ENCODE measurements at regions not wholly inside any gene's neighbourhood (a gene's known extent, or its start where the extent isn't known, plus 50 kb on each side); places are given as distances from the start of the nearest gene placed in this dataset.

DNA sequence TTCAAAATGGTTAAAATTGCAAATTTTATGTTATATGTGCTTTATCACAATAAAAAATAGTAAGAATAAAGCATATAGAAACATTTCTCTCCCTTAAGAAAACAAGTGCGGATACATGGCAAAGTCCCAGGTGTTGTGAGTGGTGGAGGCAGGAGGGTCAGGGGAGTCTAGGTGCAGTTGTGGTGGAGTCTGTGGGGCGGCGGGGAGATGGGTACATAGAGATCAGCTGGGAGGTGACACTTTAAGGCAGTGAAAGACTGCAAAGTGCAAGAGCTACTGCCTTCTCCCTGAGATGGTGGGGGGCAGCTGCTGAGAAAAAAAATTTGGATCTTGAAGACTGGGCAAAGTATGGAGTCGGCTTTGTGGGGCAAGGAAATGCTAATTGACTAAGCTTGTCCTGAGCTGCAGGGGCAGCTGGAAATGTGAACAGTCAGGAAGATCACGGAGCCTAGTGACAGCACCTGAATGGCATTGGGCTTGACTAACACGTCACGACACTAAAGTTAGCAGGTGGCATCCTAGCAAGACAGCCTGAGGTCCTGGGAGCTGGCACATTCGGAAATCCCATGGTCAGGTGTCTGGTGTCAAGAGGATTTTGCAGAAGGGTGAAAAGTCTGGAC, 72.9 kb upstream of the IRS2 start:
- no peaks in the 10 kb centered on the region for H3K4me1 ChIP-seq
- no peak overlapping the region for H3K4me3 ChIP-seq
- WGBS, 2 donors (ENCODE audit: low coverage in 1 of 2), result 75 to 87% methylated on average over 6 to 8 of the region's 8 CpGs
- TF ChIP-seq POLR2A (IDR thresholded peaks at IDR 0.05), result no peak
- TF ChIP-seq EP300 (IDR thresholded peaks at IDR 0.05), result no peak
- no peak for TF ChIP-seq POLR2AphosphoS5 (IDR thresholded peaks at IDR 0.05)
- H3K27me3 ChIP-seq, result no peaks in the 10 kb centered on the region
- no peak overlapping the region for H3K27ac ChIP-seq
- no peaks in the 10 kb centered on the region for H3K9me3 ChIP-seq
- no peak for ATAC-seq
- no peaks in the 10 kb centered on the region for H3K36me3 ChIP-seq

DNA sequence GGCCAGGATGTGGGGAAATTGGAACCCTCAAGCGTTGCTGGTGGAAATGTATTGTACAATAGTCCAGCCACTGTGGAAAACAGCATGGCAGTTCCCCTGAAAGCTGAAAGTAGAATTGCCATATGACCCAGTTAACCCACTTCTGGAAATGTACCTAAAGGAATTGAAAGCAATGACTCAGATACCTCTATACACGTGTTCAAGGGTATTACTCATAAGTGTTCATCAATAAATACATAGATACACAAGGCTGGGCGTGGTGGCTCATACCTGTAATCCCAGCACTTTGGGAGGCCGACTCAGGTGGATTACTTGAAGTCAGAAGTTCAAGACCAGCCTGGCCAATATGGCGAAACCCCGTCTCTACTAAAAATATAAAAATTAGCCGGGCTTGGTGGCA, 71.9 kb upstream of the IRS2 start:
- no peak overlapping the region for H3K27ac ChIP-seq
- no peaks in the 10 kb centered on the region for H3K4me1 ChIP-seq
- H3K4me3 ChIP-seq, result no peak overlapping the region
- no peaks in the 10 kb centered on the region for H3K27me3 ChIP-seq
- TF ChIP-seq, protein P1, sequence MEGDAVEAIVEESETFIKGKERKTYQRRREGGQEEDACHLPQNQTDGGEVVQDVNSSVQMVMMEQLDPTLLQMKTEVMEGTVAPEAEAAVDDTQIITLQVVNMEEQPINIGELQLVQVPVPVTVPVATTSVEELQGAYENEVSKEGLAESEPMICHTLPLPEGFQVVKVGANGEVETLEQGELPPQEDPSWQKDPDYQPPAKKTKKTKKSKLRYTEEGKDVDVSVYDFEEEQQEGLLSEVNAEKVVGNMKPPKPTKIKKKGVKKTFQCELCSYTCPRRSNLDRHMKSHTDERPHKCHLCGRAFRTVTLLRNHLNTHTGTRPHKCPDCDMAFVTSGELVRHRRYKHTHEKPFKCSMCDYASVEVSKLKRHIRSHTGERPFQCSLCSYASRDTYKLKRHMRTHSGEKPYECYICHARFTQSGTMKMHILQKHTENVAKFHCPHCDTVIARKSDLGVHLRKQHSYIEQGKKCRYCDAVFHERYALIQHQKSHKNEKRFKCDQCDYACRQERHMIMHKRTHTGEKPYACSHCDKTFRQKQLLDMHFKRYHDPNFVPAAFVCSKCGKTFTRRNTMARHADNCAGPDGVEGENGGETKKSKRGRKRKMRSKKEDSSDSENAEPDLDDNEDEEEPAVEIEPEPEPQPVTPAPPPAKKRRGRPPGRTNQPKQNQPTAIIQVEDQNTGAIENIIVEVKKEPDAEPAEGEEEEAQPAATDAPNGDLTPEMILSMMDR (IDR thresholded peaks at IDR 0.05), result no peak
- TF ChIP-seq POLR2AphosphoS5 (IDR thresholded peaks at IDR 0.05) (no peak), EP300 (IDR thresholded peaks at IDR 0.05) (no peak), POLR2A (IDR thresholded peaks at IDR 0.05) (no peak)
- 89% methylated on average over 5 to 6 of the region's 7 CpGs for WGBS, 2 donors (ENCODE audit: low coverage in 1 of 2)
- H3K9me3 ChIP-seq, result no peaks in the 10 kb centered on the region
- no peaks in the 10 kb centered on the region for H3K36me3 ChIP-seq
- no peak for ATAC-seq

DNA sequence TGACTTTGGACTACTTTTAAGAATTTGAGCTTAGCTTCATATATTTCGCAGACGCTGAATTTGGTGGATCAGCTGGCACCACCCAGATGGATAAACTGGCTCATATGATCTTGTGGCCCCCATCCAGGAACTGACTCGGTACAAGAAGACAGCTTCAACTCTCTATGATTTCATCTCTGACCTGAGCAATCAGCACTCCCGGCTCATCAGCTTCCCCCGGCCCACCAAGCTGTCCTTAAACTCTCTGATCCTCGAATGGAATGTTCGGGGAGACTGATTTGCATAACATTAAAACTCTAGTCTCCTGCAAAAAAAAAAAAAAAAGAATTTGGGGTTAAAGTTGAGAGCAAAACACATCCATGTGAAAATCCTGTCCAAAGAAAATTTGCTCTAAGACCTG, 71.4 kb upstream of the IRS2 start:
- Histone ChIP-seq H3K27me3 (no peaks in the 10 kb centered on the region), H3K4me3 (no peak overlapping the region), H3K4me1 (no peaks in the 10 kb centered on the region), H3K9me3 (no peaks in the 10 kb centered on the region), H3K27ac (no peak overlapping the region), H3K36me3 (no peaks in the 10 kb centered on the region)
- ATAC-seq, result no peak
- WGBS, 2 donors (ENCODE audit: low coverage in 1 of 2), result 63 to 94% methylated on average over 2 to 3 of the region's 7 CpGs
- TF ChIP-seq POLR2A (IDR thresholded peaks at IDR 0.05) (no peak), EP300 (IDR thresholded peaks at IDR 0.05) (no peak)

DNA sequence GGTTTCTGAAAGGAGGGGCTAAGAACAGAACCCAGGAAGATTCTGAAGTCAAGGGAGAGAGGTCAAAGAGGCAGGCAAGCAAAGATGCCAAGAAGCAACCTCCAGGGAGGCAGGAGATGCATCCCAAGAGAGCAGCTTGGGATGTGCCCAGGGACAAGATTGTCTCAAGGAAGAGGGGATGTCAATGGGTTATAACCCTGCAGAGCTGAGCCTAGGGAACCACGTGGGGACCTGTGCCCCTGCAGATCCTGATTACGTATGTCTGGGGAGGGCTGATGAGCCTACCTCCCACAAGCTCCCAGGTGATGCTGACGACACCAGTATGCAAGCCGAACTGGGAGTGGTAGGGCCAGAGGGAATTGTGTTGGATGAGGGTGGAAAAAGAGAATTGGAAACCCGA, 70.9 kb upstream of the IRS2 start:
- Histone ChIP-seq H3K27ac (no peak overlapping the region), H3K4me3 (no peak overlapping the region), H3K9me3 (no peaks in the 10 kb centered on the region), H3K27me3 (no peaks in the 10 kb centered on the region), H3K36me3 (no peaks in the 10 kb centered on the region), H3K4me1 (no peaks in the 10 kb centered on the region)
- WGBS, 2 donors (ENCODE audit: low coverage in 1 of 2), result 73 to 80% methylated on average over 2 to 5 of the region's 5 CpGs
- ATAC-seq, result no peak
- TF ChIP-seq EP300 (IDR thresholded peaks at IDR 0.05) (no peak), POLR2A (IDR thresholded peaks at IDR 0.05) (no peak), POLR2AphosphoS5 (IDR thresholded peaks at IDR 0.05) (no peak)
- TF ChIP-seq, protein P1 (IDR thresholded peaks at IDR 0.05), result no peak

DNA sequence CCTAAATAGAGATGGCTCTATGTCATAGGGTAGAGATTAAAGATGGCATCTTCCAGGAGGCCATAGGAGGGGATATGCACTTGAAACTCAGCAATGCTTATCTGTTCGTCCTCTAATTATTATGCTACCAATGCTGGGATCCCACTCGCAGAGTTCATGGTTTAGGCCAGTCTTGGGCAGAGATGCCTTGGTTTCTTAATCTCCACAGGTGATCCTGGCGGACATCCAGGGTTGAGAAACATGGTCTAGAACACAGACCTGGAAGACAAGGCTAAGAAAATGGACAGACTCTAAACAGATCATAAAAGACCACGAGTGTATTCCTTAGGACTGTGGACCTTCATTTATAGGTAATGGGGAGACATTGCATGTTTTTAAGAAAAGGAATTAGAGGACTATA, 70.0 kb upstream of the IRS2 start:
- H3K9me3 ChIP-seq, result no peaks in the 10 kb centered on the region
- no peak overlapping the region for H3K27ac ChIP-seq
- H3K4me1 ChIP-seq, result no peaks in the 10 kb centered on the region
- no peak for TF ChIP-seq POLR2AphosphoS5 (IDR thresholded peaks at IDR 0.05)
- no peak for TF ChIP-seq POLR2A (IDR thresholded peaks at IDR 0.05)
- TF ChIP-seq, protein P1 (IDR thresholded peaks at IDR 0.05), result no peak
- H3K4me3 ChIP-seq, result no peak overlapping the region
- ATAC-seq, result no peak
- no peaks in the 10 kb centered on the region for H3K36me3 ChIP-seq
- no peaks in the 10 kb centered on the region for H3K27me3 ChIP-seq
- 79 to 85% methylated on average over 3 of the region's 4 CpGs for WGBS, 2 donors (ENCODE audit: low coverage in 1 of 2)

DNA sequence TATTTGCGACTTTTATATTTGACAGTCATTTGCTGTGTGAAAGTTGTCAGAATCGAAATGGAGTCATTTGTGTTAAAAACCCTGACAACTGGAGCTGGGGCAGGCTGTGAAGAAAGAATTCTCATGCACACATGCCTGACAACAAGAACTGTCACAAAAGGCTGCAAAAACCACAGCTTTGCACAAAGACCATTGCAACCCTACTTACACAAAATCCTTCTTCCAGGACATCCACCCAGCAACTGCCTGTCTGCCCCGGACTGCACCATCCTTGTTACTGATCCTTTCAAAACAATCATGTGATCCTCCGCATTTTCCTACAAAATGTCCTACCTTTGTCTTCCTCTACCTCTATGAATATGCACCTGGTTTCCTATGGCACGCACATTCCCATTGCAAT, 66.8 kb upstream of the IRS2 start:
- 63 to 64% methylated on average over 5 of the region's 5 CpGs for WGBS, 2 donors (ENCODE audit: low coverage in 1 of 2)
- Histone ChIP-seq H3K27ac (no peak overlapping the region), H3K36me3 (no peaks in the 10 kb centered on the region), H3K9me3 (no peaks in the 10 kb centered on the region), H3K27me3 (no peaks in the 10 kb centered on the region), H3K4me1 (no peaks in the 10 kb centered on the region), H3K4me3 (no peak overlapping the region)
- TF ChIP-seq, protein P1 (IDR thresholded peaks at IDR 0.05), result no peak
- no peak for TF ChIP-seq POLR2AphosphoS5 (IDR thresholded peaks at IDR 0.05)
- TF ChIP-seq EP300 (IDR thresholded peaks at IDR 0.05), result no peak
- no peak for TF ChIP-seq POLR2A (IDR thresholded peaks at IDR 0.05)
- ATAC-seq, result no peak

Data from gastroesophageal sphincter (tissue), 4 donors.